ENCODE measurements at regions not wholly inside any gene's neighbourhood (a gene's known extent, or its start where the extent isn't known, plus 50 kb on each side); places are given as distances from the start of the nearest gene placed in this dataset.
"Not testable (repeated sequence)": the region's sequence is repeated elsewhere in the genome, so short reads cannot be mapped to it uniquely, and the experiment has no call there.

DNA sequence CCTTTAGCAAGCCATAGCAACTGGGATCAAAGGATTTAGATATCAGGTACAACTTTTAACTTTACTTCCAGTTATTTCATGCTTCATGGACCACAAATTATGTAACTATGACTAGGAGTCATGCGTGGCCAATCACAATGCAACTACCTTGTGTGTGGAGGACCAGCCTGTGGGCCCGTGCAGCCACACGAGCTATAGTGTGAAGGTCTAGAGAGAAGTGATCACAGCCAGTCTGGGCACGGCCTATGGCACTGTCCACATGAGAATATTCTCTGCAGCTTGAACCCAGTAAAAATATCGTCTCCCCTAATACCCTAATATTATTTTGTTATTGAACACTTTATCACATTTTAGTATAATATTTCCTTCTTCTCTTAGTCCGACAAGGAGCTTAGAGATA is 464.9 kb upstream of the MIR17HG start:
- no peak for DNase-seq

GRCh38 chr13:90883592-90883991 is 463.9 kb upstream of the MIR17HG start:
- no peak for DNase-seq

GRCh38 chr13:90884066-90884465 is 463.4 kb upstream of the MIR17HG start:
- DNase-seq: no peak

- DNase-seq: no peak
Observed at GRCh38 chr13:90889906-90890834, 457.3 kb upstream of the MIR17HG start.

DNA sequence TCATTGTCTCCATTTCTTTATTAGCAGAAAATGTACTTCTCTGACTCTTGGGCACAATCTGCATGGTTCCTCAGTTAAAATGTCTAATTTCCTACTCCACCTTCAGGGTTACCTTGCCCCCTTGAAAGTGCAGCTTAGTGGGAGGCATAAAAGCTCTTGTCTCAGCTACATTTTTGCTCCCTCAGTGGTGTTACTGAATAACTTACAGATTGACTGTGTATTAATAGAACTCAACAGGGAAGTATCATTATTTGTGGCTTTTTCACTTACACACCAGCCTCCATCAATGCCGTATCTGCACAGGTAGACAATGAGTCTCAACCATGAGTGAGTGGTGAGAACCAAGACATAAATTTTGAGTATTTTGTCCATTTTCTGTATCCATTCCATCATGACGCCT is 456.2 kb upstream of the MIR17HG start:
- DNase-seq: no peak

DNA sequence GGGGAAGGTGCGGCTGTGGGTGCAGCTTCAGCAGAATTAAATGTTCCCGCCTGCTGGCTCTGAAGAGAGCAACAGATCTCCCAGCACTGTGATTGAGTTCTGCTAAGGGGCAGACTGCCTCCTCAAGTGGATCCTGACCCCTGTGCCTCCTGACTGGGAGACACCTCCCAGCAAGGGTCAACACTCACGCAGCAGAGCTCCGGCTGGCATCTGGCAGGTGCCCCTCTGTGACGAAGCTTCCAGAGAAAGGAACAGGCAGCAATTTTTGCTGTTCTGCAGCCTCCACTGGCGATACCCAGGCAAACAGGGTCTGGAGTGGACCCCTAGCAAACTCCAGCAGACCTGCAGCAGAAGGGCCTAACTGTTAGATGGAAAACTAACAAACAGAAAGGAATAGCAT is 454.3 kb upstream of the MIR17HG start:
- DNase-seq: not testable (repeated sequence)

DNA sequence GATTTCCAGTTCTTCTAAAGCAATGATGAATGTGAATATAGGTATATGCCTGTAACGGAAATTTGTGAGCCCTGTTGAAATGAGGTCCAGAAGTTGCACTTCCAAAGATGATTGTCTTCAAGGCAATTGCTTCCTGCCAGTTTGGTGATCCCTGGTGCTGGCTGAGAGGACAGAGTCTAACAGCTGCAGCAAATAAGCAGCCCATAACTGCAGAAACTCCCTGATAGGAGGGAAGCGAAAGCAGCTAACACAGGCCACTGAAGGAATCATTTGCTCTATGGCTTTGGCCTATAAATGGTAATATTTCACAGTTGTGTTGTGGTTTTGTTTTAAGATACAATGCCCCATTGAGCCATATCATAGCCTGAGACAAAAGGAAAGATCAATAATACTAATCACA is 451.5 kb upstream of the MIR17HG start:
- no peak for DNase-seq

- DNase-seq: no peak
Observed at GRCh38 chr13:90898811-90899210, 448.7 kb upstream of the MIR17HG start.

- no peak for DNase-seq
Observed at GRCh38 chr13:90899416-90899815, 448.1 kb upstream of the MIR17HG start.

- no peak for DNase-seq
Observed at GRCh38 chr13:90902255-90902654, 445.2 kb upstream of the MIR17HG start.

DNA sequence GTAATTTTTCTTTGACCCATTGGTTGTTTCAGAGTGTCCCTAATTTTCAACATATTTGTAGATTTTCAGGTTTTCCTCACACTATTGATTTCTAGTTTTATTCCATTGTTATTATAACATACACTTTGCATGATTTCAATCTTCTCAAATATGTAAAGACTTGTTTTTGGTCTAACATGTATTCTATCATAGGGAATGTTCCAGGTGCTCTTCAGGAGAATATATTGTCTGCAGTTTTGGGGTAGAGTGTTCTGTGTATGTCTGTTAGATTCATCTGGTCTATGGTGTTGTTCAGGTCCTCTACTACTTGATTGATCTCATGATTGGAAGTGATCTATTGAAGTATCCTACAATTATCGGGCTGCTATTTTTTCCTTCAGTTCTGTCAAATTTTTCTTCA is 440.9 kb upstream of the MIR17HG start:
- DNase-seq: no peak

- DNase-seq: no peak
Observed at GRCh38 chr13:90908792-90909191, 438.7 kb upstream of the MIR17HG start.

DNA sequence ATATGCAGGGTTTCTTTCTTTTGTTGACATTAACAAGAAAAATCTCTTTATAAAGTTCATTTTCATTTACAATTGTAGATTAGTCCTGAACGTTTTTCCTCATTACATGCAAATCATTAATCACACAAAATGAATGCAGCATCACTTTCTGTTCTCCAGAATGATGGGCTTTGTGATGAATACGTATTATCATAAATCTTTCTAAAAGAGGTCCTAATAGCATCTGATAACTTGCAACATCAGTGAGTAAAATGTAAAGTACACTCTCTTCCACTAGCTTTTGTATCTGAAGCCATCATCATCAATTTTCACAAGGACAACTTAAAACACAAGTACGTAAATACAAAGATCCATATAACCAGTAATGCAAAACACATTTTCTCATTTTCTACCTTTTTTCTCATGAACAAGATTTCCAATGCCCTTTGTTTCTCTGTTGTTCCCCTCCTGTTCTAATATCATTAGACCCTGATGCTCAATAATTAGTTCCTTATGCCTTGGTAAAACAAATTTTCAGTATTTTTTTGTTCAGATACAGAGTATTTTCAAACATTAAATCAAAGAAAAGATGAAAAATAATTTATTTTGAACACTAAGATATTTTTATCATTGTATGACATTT is 437.4 kb upstream of the MIR17HG start:
- DNase-seq: no peak

DNA sequence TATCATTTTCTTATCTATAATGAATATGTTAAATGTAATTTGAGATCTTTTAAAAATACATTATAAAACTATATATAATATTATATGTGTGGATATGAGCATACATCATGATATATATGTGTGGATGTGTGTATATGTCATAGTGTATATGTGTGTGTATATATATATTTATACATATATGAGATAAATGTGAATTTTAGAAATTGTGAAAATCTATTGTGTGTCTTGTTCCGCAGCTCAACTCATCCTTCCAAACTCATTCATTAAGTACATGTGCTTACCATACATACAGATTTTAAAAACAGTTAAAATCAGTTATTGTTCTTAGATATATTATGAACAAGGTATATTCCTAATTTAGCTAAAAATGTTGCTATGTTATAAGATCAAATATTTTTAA is 435.2 kb upstream of the MIR17HG start:
- no peak for DNase-seq

GRCh38 chr13:90918536-90918935 is 429.0 kb upstream of the MIR17HG start:
- peak; percentile 50 for DNase-seq

- no peak for DNase-seq
Observed at GRCh38 chr13:90919153-90919552, 428.3 kb upstream of the MIR17HG start.

DNA sequence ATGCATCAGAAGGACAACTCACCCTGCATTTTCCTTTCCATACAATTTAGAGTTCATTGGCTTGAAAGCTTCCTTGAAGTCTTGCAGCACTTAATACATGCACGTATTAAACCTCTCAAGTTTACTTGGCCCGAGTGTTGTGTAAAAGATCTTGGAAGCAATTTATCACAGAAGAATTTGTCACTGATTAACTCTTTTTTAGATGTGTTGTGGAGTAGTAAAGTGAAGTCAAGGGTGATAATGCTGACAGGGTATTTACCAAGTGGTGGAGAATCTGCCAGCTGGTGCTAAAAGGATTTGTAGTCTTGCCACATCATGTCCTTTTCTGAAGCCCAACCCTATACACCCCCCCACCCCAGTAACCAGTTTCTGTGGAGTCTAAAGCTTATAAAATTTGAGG is 421.0 kb upstream of the MIR17HG start:
- DNase-seq: no peak

GRCh38 chr13:90928109-90928508 is 419.4 kb upstream of the MIR17HG start:
- no peak for DNase-seq

DNA sequence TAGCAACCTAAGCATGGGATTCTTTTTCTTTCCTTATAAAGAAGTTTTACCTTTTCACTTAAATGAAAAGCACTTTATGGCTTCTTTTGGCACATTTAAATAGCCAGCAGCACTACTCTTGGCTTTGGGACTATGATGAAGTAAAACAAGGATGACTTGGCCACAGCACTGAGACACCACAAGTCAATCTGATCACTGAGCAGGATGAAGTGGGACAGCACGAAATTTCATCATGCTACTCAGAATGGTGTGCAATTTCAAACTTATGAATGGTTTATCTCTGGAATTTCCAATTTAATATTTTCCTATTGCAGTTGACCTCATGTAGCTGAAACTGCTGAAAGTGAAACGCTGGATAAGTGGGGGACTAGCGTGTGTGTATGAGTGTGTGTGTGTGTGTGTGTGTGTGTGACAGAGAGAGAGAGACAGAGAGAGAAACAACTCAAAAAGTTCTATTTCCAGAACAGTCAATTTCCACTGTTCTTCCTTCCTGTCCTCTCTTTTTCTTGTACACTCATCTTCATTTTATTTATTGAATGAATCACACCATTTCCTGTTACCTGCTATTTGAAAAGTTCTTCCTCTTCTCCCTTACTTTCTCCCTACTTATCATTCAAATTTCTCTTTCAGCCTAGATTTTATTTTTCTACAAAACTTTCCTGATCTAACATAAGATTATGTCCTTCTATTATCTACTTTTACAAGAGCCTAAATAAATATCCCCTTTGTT is 414.2 kb upstream of the MIR17HG start:
- DNase-seq: peak; percentile 6

- no peak for DNase-seq
Observed at GRCh38 chr13:90934741-90935140, 412.7 kb upstream of the MIR17HG start.

GRCh38 chr13:90938848-90939247 is 408.6 kb upstream of the MIR17HG start:
- DNase-seq: no peak

DNA sequence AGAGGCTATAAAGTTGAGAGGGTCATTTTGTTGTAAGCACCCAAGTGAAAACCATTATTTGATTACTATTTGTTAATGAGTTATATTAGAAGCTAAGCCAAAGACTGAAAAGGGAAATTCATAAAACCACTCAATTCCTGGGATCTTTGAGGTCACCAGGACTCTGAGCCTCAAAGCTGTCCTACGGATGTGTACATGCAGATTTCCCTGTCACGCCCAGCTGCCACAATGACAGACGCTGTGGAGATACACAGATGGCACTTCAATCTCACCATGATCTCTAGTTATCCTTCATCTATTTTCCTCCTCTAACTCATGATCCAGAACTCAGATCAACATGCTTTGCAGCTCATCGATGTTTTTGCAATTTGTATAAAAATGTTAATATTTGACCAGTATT is 403.5 kb upstream of the MIR17HG start:
- DNase-seq: peak; percentile 49

DNA sequence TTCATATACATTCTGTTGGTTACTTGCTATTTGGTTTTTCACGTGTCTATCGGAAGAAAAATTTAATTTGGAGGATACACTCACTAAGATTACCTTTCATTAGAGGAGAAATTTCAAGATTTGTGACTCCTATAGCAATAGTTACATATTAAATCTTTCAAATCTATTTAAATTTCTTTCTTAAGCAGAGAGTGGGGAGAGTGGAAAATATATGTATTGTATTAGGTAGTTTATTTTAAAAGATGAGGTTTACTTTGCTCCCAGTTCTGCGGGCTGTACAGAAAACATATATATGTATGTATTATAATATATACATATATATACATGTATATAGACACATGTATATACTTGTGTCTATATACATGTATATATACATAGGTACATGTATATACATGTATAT is 402.3 kb upstream of the MIR17HG start:
- DNase-seq: not testable (repeated sequence)

DNA sequence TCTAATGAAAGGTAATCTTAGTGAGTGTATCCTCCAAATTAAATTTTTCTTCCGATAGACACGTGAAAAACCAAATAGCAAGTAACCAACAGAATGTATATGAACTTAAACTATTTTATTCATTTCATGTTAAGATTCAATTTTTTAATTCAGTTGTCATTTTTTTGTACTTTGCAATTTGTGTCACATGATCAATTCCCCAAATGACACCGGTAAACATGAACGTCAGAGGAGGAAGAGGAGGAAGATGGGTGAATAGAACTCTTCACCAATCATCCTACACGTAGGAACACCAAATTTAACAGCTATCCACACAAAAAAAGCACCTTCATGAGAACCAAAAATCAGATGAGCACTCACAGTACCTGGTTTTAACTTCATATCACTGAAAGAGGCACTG is 401.4 kb upstream of the MIR17HG start:
- DNase-seq: not testable (repeated sequence)

Measured in DMS53 (cell line).